CD1c-positive myeloid dendritic cell (primary cell): ENCODE measurements at regions not wholly inside any gene's neighbourhood (a gene's known extent, or its start where the extent isn't known, plus 50 kb on each side); places are given as distances from the start of the nearest gene placed in this dataset.
"Not testable (repeated sequence)": the region's sequence is repeated elsewhere in the genome, so short reads cannot be mapped to it uniquely, and the experiment has no call there.

ENCODE experiments used
- DNase-seq: peaks from one replicate; pipeline ENCODE4 v3.0.0-alpha.2; 2016; ENCODE audit errors: extremely low spot score

DNA sequence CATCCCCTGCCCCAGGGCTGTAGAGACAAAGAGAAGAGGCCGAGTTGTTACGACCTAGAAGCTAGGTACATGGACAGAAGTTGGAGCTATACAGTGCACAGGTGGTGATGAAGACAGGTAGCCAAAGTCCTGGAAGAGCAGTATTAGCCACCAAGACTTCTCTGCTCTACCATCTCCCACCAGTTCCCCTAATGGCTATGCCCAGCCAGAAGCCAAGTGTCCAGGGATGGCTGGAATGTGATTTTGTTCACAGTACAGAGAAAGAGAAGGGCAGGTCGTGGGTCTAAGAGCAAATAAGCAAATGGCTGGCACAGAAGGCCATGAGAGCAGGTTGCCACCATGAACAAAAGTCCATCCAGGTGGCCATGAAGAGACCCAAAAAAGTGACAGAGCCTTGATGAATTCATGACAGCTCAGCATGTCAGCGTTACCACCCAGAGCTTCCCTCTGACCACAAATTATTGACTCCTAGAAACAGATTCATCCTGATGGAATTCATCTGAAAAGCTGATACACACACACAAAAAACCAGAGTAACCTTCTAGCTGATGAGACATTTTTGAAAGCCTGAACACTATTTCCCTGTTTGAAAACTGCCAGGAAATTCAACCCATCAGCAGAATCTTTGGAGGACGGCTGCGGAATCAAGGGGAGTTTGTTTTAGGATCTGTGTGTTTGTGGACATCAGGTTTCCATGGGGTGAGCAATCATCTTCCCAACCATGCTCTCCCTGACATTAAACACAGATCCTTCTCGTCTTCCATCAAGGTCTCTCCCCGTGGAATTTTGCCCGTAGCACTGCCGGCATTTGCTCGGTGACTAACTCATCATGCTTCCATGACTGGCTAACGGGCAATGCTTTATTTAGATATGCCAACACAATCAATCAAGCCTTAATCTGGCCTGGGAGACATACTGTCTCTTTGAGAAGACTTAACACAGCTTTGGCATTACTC is 906.7 kb upstream of the AUTS2 start:
- DNase-seq, result no peak

DNA sequence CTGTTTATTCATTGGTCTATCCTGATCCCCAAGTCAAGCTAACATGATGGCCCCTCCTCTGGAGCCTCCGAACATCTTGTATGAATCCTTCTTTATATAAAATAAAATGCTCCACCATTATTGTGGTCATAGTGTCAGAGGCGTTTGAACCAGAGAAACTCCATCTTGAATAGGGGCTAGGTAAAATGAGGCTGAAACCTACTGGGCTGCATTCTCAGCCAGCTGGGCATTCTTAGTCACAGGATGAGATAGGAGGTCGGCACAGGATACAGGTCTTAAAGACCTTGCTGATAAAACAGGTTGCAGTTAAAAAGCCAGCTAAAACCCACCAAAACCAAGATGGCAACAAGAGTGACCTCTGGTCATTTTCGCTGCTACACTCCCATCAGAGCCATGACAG is 905.8 kb upstream of the AUTS2 start:
- no peak for DNase-seq

- DNase-seq, result no peak
Observed at GRCh38 chr7:68694656-68695055, 903.6 kb upstream of the AUTS2 start.

DNA sequence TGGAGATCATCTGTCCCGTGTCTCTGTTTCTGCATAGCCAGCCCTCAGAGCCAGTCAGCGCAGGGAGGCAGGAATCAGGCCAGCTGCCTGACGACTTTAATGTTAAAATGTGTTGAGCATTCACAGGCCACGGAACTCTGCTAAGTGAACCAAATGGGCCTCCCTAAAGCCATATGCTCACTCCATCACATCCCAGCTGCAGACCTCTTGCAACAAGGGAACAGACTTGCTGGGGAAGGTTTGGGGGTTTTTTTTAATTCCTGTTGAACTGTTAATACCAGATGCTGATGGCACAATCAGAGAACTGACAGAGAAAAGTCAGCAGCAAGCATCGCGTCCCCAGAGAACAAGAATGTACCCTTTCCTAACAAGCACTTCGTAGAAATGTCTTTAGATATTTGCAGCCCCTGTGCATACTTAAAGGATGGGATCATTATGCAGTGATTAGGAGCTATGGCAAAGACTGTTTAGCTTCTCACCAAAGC is 900.4 kb upstream of the AUTS2 start:
- no peak for DNase-seq

- no peak for DNase-seq
Observed at GRCh38 chr7:68699090-68699711, 899.1 kb upstream of the AUTS2 start.

- no peak for DNase-seq
Observed at GRCh38 chr7:68700414-68700813, 897.9 kb upstream of the AUTS2 start.

DNA sequence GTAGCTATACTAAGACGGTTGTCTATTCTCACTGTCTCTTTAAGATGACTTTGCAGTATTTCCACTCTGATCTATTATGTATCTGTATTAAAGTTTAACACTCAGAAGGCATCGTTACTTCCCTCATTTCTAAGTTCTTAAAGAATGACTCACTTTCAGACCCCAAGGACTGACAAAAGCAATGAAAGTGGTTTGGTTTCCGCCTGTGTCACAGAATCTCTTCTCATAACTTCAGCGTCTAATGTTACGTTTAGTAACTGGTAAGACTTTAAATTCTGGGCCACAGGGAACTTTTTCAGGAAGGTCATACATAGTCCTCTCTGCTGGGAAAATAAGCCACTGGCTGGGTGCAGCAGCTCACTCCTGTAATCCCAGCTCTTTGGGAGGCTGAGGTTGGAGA is 892.0 kb upstream of the AUTS2 start:
- no peak for DNase-seq

DNA sequence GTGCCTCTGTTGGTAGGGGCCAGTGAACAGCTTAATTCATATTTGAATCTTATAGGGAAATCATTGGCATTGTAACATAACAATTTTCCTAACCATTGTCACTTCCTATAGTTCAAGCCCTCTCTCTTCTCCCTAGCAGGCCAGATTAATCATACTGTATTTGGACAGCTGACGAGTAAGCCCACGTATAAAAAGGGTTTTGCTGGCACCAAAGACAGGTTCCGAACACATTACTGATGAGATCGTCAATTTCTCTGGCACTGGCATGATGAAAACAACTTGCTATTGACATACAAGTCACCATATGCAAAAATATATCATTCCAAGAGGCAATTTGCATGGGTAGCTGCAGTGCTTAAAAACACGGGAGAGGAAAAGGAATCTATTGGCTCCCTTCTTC is 891.1 kb upstream of the AUTS2 start:
- DNase-seq, result no peak

DNA sequence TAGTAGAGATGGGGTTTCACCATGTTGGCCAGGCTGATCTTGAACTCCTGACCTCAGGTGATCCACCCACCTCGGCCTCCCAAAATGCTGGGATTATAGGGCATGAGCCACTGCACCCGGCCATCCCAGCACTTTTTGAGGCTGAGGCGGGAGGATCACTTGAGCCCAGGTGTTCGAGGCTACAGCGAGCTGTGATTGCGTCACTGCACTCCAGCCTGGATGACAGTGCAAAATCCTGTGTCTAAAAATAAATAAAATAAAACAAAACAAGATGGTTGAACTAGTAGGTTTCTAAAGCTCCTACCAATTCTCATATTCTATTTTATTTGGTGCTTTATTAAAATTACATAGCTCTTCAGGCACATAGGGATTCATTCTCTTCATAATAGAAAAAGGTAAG is 890.3 kb upstream of the AUTS2 start:
- DNase-seq, result no peak

DNA sequence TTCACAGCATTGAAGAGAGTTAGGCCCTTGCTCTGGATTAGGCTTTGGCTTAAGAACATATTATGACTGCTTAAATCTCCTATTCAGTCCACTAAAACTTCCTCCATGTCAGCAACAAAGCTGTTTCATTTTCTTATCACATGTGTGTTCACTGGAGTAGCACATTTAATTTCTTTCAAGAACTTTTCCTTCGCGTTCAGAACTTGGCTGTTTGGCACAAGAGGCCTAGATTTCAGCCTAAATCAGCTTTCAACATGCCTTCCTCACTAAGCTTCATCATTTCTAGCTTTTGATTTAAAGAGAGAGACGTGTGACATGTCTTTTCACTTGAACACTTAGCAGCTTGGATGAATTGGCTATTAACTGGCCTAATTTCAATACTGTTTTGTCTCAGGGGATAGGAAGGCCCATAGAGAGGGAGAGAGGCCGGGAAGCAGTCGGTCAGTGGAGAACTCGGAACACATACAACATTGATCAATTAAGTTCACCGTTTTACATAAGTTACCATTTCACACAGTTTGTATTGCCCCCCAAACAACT is 885.2 kb upstream of the AUTS2 start:
- DNase-seq, result no peak

DNA sequence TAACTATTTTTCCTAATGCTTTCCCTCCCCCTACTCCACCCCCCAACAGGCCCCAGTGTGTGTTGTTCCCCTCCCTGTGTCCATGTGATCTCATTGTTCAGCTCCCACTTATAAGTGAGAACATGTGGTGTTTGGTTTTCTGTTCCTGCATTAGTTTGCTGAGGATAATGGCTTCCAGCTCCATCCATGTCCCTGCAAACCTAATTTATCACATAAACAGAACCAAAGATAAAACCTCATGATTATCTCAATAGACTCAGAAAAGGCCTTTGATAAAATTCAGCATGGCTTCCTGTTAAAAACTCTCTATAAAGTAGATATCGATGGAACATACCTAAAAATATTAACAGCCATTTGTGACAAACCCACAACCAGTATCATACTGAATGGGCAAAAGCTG is 884.1 kb upstream of the AUTS2 start:
- not testable (repeated sequence) for DNase-seq

DNA sequence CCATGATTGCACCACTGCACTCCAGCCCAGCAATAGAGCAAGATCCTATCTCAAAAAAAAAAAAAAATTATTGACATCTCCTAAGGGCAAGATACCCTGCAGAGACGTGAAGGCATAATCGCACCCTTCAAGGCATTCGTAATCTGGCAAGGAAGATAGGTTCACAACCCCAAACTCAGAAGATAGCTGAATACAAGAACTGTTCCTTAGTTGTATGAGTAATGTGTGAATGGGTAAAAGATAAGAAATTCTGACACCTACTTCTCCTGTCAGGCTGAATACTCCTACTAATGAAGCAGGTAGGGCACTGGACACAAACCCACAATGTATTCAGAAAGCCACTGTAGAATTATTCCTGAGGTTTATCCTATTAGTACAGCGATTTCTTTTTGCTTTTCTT is 882.4 kb upstream of the AUTS2 start:
- DNase-seq, result no peak

- no peak for DNase-seq
Observed at GRCh38 chr7:68717176-68717575, 881.1 kb upstream of the AUTS2 start.

DNA sequence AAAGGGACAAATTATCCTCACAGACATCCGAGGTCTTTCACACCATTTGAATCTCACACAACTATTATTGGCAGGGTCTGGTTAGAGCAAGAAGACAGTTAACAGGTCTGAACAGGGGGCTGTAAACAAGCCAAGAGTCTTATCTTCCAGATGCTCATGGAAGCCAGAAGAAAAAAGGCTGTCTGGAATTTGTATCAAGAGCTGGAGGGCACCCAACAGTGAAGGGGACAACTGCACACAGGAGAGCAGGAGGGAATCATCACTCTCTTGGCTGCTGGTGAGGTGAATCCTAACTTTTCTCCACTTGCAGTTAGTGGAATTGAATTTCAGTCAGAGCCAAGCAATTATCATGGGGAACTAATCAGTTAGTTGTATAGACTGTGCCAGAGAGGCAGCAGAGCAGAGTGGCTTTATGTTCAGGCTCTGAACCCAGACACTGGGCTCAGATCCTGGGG is 880.2 kb upstream of the AUTS2 start:
- no peak for DNase-seq

DNA sequence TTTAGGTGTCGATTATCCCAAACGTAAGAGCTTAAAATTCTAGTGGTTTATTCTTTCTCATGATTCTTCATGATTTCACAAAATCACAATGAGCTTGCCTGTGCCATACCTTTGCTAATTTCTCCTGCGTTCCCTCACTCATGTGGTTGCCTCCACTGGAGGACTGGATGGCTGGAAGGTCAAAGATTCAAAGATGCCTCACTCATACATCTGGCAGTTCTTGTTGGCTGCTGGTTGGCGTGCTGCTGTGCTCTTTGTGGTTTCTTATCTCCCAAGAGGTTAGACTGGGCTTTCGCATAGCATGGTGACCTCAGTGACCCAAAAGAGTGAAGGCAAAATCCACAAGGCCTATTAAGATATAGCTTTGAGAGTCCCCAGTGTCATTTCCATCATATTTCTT is 877.6 kb upstream of the AUTS2 start:
- no peak for DNase-seq

GRCh38 chr7:68722044-68722443 is 876.2 kb upstream of the AUTS2 start:
- DNase-seq, result no peak

GRCh38 chr7:68724965-68725364 is 873.3 kb upstream of the AUTS2 start:
- no peak for DNase-seq

DNA sequence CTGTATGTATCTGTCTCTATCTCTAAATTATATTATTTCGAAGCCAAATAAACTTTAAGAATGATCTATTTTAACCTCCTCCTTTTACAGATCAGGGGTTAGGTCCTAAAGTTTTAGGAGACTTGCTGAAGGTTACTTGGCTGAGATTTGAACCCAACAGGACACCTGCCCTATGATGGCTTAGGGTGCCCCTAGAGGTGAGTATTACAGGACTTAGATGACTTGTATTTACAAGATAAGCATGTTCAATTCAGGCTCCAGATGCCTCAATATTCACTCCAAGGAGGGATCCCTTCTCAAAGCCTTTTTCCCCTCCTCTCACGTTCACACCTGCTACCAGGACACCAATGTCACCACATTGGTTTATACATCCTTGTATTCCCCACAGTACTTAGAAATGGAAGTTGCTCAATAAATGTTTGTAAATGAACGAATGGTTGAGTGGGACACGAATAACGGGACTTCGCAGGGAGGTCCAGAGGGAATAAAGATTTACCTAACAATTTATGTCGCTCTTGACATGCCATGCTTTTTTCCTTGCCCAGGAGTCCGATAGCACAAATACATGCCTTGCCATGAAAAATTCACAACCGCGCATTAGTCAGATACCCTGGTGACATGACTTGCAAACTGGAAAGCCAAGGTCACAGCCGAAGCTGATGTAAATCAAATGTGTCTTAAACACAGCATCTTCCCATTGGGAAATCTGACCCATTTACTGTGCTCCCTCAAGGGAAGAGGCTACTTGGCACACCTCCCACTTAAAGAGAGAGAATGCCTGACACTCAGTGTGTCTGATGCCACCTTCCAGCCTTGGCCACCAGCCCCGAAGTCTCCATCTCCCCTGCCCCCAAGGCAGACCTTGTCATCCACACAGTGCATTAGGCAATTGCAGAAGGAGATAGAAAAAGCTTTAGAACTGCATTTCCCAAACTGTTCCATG is 872.2 kb upstream of the AUTS2 start:
- no peak for DNase-seq

GRCh38 chr7:68728720-68729119 is 869.6 kb upstream of the AUTS2 start:
- not testable (repeated sequence) for DNase-seq

DNA sequence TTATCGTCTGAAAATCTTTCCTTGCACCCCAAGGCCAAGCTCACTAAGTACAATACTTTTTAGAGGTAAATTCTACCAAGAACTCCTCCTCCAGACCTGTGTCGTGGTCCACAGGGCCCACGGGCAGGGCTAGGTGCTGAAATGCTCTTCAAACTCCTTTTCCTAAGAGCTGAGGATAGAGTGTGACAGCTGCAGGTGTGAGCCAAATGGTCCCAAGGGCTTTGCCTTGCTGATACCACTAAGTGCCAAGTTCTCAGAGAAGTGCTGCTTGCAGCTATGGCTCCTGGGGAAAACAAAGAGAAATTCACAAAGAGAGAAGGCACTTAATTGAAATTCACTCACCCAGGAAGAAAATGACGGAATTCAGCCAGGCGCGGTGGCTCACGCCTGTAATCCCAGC is 868.9 kb upstream of the AUTS2 start:
- no peak for DNase-seq

GRCh38 chr7:68730194-68730593 is 868.1 kb upstream of the AUTS2 start:
- DNase-seq, result no peak

DNA sequence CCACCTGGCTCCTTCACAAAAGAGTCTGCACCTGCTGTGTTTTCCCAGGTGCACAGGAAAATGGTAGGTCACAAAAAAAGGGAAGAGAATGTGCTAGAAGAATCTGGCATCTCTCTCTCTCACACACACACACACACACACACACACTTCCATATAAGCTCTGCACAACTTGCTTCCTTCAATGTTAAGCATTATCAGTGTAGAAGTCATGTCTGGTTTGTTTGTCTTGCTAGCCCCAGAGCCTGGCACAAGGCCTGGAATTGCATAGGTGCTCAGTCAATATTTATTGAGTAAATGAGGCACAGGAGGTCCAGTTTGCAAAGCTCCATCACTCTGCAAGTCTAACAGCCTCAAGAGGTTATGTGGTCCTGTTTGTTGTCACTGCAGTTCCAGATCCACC is 867.3 kb upstream of the AUTS2 start:
- DNase-seq, result no peak
